Limb (tissue), 2 donors: ENCODE measurements at regions not wholly inside any gene's neighbourhood (a gene's known extent, or its start where the extent isn't known, plus 50 kb on each side); places are given as distances from the start of the nearest gene placed in this dataset.

ENCODE experiments used
- DNase-seq, 2 donors: peaks; one replicate each; pipeline ENCODE4 v3.0.0-alpha.2; 2016; ENCODE audit errors: extremely low spot score in 2 of 2

DNA sequence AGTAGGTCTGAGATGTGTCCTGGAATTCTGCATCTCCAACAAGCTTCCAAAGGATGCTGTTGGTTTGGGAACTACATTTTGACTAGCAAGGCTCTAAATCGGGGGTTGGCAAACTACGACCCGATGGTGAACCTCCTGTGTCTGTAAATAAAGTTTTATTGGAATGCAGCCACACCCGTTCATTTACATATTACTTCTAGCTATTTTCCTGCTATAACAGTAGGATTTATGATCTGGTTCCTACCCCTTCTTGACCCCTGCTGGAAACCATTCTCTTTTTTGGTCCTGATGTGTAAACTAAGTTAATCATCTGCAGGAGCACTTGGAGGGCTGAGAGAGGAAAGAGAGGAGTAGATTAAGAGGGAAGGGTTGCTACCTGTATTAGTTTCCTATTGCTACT is 454.5 kb downstream of the RASEF start:
- DNase-seq: no peak

DNA sequence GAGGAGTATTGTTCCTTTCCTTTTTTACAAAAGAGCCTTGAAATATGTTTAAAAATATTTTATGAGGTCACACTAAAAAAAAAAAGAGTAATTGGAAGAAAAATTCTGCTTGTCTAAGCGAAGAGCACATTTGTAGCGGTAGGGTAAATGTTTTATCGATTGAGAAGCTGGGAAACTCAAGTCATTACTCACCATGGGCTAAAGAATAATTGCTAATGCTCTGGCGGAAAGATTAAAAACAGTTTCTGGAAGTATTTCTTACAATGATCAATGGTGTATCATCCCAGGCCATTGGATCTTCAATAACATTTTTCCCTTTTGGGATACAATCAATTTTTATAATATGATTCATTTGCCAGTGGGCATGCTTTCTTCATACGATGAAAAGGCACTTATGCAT is 450.0 kb downstream of the RASEF start:
- no peak for DNase-seq

DNA sequence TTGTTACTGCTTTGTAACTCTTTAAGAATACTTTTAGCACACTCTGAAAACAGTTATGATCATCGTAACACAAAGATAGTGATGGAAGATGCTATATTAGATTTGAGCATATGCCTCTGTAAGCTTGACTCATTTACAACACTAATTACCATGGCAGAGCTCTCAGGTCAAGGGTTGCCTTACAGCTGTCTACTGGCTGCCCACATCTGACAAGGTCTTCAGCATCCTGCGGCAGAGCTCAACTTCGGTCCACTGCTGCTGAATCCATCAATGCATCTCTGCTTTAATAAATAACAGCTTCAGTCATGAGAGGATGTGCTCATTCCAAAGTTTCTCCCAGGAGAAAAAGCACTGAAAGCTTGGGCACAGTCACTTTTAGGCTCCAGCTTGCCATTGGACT is 449.4 kb downstream of the RASEF start:
- DNase-seq: no peak

DNA sequence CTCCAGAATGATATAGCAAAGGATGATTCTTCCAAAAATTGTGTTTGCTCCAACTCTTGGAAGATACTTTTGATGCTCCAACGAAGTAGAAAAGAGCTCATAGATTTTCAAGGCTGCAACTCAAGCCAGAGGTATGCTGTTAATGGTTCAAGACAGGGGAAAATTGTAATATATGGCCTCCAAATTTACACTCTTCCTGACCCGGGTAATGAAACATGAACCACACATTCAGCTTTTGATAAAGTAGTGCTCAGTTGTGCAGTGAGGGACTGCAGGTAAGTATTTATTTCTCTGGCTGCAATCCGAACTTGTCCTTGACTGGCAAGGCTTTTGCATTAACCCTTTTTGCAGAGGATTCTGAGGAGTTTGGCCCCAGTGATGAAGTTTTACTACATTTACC is 446.4 kb downstream of the RASEF start:
- DNase-seq: no peak

DNA sequence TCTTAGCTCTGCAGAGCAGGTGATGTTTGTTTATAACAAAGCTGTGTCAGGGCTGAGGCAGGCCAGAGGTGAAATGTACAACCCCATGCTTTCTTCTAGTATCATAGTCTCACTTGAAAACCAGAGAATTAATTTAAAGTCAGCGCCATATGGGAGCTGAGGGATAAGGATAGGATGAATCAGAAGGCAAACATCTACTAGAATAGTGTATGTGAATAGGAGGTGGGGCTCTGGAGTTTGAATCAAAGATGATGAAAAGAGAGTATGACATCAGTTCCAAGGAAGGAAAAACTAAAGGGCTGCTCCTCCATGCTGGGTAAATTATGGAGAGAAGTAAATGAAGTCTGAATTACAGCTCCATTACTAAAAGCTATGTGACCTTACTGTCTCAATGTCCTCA is 441.5 kb downstream of the RASEF start:
- no peak for DNase-seq

DNA sequence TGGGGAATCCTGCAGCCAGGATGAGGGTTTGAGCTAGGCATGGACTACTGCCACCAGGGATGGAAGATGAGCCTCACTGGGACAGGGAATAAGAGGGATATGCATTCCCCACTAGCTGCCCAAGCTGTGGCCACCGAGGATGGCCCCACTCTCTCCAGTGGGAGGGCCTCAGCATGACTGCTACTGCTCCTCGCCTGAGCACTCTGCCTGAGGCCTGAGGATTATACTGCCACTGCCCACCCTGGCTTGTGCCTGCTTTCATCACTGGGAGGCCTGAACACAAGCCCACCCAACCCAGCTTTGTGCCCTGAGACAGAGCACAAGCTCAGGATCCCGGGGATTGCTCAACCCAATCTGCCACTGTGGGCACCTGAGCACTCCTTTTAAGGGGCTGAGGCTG is 425.6 kb downstream of the RASEF start:
- no peak for DNase-seq

DNA sequence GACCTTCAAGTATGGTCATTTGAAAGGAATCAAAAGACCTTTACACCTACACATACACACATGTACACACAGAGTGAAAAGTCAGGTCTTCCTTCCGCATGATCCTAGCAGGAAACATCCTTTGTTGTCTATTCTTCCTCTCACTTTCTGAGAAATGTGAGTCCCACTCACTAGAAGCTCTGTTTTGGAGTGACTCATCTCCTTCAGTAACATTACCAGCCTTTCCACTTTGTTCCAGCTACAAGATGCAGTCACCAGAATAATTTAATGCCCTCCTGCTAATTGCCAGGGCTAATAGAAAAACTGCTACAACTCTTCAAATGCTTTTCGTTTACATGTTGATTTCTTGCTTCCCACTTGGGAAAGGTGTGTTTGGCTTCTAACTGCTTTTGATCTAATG is 417.3 kb downstream of the RASEF start:
- DNase-seq: no peak

DNA sequence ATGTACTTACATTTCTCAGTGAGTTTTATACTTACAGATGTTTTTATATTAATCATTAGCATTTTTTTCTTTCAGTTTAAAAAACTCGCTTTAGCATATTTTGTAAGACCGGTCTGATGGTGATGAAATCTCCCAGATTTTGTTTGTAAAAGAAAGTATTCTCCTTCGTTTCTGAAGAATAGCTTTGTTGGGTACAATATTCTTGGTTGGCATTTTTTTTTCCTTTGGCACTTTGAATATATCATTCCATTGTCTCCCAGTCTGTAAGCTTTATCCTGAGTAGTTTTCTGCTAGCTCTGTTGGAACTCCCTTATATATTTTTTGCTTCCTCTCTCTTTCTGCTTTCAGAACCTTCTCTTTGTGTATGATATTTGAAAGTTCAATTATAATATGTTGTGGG is 412.6 kb downstream of the RASEF start:
- DNase-seq: no peak

DNA sequence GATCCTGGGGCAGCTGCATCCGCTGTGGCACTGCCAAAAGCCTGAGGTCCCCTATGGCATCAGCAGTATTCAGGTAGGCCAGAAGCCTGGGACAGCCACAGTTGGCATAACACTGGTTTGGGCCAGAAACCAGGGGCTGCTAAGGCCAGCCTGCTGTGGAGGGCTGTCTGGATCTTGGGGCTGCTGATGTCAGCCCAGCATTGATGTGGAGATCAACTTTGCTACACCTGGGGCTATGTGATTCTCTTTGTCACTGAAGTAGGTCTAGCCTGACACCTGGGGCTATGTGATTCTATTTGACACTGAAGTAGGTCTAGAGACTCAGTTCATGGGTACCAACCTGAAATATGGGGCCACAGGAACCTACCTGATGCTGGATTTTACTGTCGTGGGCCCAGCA is 411.5 kb downstream of the RASEF start:
- DNase-seq: no peak

DNA sequence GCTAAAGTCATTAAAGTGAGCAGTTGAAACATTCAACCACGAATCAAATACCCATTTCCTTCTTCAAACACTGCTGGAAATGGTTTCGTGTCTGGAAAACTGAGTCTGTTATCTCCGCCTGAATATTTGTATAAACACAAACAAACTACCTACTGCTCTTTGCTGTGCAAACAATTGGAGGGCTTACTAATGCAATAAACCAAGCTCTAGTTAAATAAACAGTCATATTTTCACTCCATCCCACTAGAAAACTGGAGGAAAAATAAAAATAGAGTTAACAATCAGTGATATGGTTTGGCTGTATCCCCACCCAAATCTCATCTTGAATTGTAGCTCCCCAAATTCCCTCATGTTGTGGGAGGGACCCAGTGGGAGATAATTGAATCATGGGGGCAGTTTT is 397.6 kb downstream of the RASEF start:
- DNase-seq: no peak

DNA sequence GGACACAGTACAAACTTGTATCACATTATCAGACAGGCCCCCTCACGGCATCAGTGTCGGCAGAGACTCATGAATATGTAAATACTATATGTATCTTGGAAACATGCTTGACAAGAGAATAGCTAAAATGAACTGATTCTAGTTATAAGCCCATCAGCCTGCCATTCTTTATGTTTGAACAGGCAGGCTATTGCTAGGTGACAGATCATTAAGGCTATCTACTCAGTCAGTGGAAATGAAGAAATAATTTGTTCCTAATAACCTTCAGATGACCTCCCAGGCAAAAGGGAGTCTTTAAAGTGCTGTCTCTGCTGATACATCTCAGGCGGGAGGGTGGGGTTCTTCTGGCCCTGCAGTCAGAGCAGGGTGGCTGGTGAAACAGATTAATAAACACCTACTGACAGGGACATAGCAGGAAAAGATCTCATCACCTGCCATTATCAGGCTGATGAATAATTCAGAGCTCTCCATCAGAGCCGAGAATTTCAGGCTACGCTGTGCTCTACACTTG is 394.2 kb downstream of the RASEF start:
- no peak for DNase-seq

DNA sequence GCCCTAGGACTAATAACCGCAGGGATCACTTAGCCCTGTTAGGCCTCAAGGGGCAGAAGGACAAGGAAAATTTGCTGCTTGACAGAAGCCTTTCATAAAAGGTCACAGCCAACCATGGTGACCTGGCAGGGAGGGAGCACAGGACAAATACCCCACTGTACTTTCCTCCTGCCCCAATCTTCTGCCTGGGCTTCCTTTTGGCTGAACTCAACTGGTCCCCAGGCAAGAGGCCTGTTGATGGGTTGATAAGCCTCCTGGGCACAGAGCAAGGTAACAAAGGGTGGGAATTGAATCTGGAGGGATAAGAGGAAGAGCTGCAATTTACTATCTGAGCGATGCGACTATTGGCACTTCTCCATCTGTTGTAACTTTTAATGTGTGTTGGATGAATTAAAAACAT is 392.9 kb downstream of the RASEF start:
- no peak for DNase-seq

DNA sequence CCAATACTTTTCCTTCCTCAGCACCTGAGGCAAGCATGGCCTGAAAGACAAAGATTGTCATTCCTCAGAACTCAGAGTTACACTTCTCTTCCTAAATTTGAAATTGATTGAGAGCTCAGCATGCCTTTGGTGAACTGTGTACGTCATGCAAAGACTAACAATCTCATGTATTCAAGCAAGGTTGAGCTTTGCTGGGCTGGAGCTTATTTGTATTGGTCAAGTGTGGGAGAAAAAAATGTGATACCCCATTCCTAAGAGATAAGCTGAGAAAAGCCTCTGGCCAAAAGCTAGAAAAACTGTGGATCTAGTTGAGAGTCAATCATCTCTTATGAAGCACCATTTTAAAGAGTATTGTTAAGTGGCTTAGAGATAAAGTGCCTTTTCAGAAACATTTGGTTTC is 392.2 kb downstream of the RASEF start:
- DNase-seq: no peak

DNA sequence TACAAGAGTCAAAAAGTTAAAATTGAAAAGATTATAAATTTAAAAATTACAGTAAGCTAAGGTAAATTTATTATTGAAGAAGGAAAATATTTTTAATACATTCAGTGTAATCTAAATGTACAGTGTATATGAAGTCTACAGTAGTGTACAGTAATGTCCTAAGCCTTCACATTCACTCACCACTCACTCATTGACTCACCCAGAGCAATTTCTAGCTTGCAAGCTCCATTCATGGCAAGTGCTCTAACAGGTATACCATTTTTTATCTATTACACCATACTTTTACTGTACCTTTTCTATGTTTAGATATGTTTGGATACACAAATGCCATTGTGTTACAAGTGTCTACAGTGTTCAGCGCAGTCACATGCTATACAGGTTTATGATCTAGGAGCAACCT is 389.7 kb downstream of the RASEF start:
- no peak for DNase-seq

DNA sequence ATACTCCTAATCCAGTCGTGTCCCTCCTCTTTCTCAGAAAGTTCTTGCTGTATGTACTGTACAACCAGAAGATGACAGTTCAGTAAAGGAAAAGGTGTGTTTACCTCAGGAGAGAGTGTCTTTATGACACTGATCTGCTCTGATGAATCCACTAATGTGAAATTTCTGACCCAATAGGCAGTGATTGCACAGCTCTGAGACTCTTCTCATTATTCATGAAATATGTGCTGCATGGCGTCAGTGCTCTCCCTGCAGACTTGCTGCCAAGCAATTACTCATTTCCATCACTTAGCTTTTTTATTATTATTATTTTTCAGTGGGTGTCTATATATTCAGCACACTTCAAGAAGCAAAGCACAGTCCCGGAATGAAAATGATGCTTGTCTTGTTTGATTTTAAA is 389.0 kb downstream of the RASEF start:
- DNase-seq: no peak

DNA sequence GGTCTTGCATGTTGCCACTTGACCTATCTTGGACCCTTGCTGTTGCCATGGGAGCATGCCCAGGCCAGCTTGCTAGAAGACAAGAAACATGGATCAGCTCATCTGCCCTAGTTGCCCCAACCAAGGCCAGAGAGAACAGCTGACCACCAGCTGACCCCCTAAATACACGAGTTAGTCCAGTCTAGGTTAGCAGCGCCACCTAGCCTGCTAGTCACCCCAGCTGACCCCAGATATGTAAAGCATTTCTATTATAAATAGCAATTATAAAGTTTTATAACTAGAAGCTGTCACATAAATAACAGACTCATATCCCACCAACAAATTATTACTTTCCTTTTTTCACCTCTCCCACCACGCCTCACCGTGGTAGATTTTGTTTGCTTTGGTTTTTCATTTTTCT is 387.8 kb downstream of the RASEF start:
- DNase-seq: no peak

DNA sequence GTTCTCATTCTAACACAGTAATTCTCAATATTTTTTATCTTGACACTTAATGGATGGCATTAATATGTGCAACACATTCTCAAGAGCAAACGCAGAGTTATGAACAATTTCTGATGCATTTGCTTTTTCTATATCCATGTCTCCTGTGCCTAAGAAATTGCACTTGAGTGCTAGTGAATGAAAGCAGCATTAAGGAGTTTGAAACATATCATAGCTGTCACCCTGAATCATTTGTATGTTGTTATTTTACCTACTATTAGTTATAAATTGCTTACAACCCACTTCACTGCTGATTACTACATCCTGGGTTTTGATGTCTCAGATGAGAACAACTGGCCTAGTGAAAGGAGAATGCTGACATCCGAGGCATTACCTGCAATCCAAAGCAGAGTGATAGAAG is 387.3 kb downstream of the RASEF start:
- no peak for DNase-seq

DNA sequence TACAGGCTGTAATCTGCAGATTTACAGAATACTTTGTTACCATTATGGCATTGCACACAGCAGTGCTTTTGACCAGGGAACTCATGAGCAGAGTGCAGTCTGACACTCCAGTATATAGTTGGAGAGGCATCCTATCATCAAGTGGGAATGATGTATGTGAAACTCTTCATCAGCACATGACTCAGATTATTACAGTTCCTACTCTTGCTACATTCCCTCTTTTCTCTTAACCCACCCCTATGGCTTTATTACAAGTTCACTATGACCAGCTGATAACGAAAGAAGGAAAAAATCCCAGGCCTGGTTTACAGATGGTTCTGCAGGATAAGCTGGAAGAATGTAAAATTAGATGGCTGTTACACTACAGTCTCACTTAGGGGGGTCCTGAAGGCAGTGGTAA is 385.9 kb downstream of the RASEF start:
- no peak for DNase-seq

DNA sequence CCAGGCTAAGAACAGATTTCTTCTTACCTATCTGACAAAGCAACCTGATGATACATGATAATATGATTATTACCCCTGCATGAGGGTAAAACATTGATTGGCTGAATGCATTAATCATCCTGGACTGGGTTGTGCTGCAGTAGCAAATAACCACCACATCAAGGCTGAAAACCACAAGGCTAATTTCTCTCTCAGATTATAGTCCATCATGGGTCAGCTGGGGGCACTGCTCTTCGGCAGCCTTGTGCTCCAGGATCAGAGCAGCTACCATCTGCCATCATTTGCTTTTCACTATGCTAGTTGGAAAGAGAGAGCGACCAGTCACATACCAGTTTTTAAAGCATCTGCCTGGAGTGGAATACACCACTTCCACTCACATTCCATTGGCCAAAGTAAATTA is 383.5 kb downstream of the RASEF start:
- no peak for DNase-seq

DNA sequence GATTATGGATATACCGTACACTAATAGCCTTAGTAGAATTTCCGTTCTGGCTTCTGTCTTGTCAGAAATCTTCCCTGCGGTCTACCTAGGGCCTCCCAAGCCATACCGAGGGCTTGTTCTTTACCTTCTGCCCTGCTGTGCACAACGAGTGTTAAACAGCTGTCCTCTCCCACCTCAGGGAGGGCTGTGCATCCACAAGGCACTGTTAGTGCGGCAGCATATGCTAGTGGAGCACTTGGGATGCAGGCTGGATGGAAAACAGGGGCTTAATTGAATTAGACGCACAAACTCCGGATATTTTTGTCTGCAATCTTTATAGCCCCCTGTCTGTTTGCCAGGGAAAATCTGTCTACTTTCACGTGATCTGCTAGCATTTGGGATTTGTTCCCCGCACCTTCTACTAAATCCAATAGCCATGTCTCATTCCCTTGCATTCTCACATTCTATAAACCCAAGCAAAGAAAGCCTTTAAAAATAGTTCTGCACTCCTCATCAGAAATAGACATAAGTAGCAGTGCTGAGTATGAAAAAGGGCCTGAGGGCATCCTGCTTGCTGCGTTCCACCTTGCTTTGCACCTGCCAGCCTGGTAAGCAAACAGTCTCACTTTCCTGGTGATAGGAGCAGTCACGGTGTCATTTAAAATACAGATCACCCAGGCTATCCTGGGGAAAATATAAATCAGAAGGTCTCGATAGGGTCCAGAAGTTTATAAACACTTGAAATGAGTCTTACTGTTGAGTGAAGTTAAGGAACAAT is 382.6 kb downstream of the RASEF start:
- DNase-seq: no peak

DNA sequence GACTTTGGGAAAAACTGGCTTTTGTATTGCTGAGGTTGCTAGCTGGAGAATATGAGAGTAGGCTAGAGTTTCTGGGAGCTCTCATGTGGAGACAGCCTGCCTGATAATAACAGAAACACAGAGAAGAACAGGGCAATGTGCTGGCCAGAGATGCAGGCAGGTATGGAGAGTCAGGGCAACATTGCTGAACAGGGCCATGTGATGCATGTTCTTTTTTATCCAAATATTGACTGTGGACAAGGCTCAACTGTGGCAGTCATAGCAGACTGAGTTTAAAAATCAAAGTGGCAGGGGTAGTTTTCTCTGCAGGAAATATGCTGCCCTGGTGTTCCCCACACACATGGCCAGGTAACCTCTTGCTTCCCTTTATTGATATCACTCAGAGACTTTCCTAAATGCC is 381.1 kb downstream of the RASEF start:
- DNase-seq: no peak

DNA sequence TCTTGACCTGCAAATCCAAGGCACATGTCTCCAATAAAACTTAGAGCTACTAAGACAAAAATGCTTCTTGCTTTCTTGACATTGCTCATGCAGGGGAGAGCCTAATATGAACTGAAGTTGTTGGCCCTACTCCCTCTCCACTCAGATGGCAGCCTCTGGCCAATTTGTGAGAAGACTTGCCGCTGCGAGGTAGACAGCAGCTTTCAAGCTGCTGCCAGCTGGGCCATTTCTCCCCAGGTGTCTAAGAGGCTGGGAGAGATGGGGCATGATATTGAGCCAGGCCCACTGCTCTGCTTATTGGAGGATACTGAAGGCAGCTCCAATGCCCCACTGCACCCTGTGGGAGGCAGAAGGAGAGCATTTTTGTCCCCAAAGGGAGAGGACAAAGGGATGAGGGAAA is 380.5 kb downstream of the RASEF start:
- DNase-seq: no peak

DNA sequence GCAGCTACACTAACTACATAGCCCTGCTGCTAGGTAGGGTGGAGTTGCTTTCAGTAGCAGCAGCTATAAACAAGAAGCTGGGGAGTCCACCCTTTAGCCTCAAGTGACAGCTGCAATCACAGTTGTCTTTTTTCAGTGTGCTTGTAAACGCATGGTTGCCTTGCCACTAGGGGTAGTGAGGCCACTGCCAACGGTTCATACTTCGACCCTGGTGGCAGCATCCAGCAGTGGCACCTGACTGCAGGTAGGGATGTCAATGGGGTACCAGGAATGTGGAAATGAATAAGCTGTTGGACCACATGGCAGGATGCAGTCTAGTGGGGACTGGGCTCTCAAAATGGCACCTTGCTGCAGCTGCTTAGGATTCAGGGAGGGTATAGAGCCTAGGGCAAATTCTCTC is 367.2 kb downstream of the RASEF start:
- no peak for DNase-seq

DNA sequence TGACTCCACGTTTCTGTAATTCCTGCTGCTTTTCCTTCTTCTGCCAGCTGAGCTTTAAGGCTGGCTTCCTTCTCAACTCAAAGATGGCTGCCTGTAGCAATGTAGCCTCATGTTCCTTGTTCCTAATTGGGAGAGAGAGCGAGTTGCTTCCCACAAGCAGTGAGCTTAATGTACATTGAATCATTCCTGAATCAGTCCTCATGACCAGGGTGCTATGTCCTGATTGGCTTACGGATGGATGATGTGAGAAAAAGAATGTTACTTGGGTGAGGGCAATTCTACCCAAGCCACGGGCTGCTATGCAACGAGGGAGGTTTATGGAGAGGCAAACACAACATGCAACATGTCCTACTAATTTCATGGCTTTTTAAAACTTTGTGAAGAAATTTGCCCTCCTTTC is 356.2 kb downstream of the RASEF start:
- DNase-seq: no peak
